Psoas muscle (tissue), 7 donors: ENCODE measurements at regions not wholly inside any gene's neighbourhood (a gene's known extent, or its start where the extent isn't known, plus 50 kb on each side); places are given as distances from the start of the nearest gene placed in this dataset.

Experiments used
- ATAC-seq, 4 donors: fragments of 200-7000 bp; cut with Tn5 transposase; one replicate each; pipeline ENCODE4 v1.9.1; 2020; ENCODE audit warnings: moderate library complexity in 3 of 4, mild to moderate bottlenecking in 2 of 4
- DNase-seq, 2 donors: peaks; one replicate each; pipeline ENCODE4 v3.0.0-alpha.2; 2020
- H3K27ac ChIP-seq: fragments of 200-600 bp; one replicate; pipeline ENCODE4 v1.8.0; 2022
- H3K27me3 ChIP-seq, 3 donors: fragments of 200-600 bp in 1 of 3; one replicate each; pipeline versions ENCODE4 v1.6.1 to v1.8.0; 2013 to 2022; ENCODE audit warnings: low read length in 2 of 3, mild to moderate bottlenecking in 2 of 3, moderate library complexity in 1 of 3; ENCODE audit not compliant: insufficient read depth in 3 of 3
- H3K36me3 ChIP-seq, 2 donors: fragments of 200-600 bp in 1 of 2; one replicate each; pipeline versions ENCODE4 v1.6.1 to v1.8.0; 2013 to 2022; ENCODE audit warnings: low read depth in 1 of 2, mild to moderate bottlenecking in 1 of 2, moderate library complexity in 1 of 2; ENCODE audit not compliant: insufficient read depth in 1 of 2
- H3K4me1 ChIP-seq: fragments of 200-600 bp; one replicate; pipeline ENCODE4 v1.8.0; 2022
- H3K4me3 ChIP-seq: fragments of 200-600 bp; one replicate; pipeline ENCODE4 v1.8.0; 2022; ENCODE audit warnings: mild to moderate bottlenecking
- H3K9me3 ChIP-seq: fragments of 200-600 bp; one replicate; pipeline ENCODE4 v1.8.0; 2022
- WGBS, 3 donors: extraction: QIAGEN DNeasy Blood & Tissue Kit; methylation state at CpG; one replicate each; pipeline versions ENCODE4 v1.1.6 to v1.1.7; 2013; 5-methylcytosine and 5-hydroxymethylcytosine counted together
- intact Hi-C, 2 donors: fragments of 100-400 bp; cut with DNase I; formaldehyde crosslinking; loops; one replicate each; pipeline versions ENCODE4 v1.11.0 to v1.14.2; 2022
- TF ChIP-seq, protein P1 (sequence below): fragments of 200-600 bp; IDR thresholded peaks from one replicate; pipeline ENCODE4 v1.8.0; 2022; ENCODE audit warnings: antibody characterized with exemption
- donor health status: healthy with polysubstance abuse.
- donor health status: DM: no; HTN: no; CAD: no; lungs with moderate emphysema.
- donor health status: Bipolar disorder and iron deficiency.
- donor health status: healthy.
- donor health status: DM: yes; HTN: yes; CAD: no.
- donor health status: DM: no; HTN: no; CAD: no.
- donor health status: DM: yes; HTN: yes; CAD: no.

DNA sequence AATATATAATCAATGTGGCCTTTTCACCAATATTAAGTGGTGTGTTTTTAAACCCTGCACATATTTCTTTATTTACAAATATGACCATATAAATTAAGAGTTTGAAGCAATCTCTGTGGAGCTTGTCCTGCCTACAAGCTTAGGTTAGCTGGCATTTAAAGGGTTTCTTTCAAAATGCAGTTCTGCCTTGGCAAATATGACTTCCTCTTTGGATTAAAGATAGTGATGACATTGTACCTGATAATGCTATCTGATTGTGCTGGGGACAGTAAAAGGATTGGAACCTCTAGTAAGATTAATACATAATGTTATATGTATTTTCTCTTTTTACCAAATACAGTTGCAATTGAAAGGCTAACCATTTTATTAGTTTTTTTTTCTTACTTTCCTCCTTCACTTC is 249.1 kb downstream of the OTOL1 start:
- Histone ChIP-seq H3K4me1 (no peaks in the 10 kb centered on the region), H3K36me3 (no peaks in the 10 kb centered on the region), H3K4me3 (no peak overlapping the region), H3K9me3 (no peaks in the 10 kb centered on the region), H3K27me3 (no peaks in the 10 kb centered on the region), H3K27ac (no peak overlapping the region)
- DNase-seq, result no peak
- intact Hi-C loops, result no loop called here
- no peak for ATAC-seq
- TF ChIP-seq, protein P1, sequence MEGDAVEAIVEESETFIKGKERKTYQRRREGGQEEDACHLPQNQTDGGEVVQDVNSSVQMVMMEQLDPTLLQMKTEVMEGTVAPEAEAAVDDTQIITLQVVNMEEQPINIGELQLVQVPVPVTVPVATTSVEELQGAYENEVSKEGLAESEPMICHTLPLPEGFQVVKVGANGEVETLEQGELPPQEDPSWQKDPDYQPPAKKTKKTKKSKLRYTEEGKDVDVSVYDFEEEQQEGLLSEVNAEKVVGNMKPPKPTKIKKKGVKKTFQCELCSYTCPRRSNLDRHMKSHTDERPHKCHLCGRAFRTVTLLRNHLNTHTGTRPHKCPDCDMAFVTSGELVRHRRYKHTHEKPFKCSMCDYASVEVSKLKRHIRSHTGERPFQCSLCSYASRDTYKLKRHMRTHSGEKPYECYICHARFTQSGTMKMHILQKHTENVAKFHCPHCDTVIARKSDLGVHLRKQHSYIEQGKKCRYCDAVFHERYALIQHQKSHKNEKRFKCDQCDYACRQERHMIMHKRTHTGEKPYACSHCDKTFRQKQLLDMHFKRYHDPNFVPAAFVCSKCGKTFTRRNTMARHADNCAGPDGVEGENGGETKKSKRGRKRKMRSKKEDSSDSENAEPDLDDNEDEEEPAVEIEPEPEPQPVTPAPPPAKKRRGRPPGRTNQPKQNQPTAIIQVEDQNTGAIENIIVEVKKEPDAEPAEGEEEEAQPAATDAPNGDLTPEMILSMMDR, result no peak

DNA sequence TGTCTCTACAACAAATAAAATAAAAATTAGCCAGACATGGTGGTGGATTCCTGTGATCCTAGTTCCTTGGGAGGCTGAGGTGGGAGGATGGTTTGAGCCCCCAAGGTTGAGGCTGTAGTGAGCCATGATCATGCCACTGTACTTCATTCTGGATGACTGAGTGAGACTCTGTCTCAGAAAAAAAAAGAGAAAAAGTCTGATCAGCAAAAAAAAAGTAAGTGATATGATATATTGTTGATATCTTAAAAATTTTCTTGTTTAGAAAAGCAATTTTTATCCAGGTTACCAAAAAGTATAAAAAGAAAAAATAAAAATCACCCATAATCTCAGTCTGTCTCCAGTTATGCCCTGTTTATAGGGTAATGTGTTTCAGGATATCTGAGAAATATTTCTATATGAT is 251.4 kb downstream of the OTOL1 start:
- intact Hi-C loops, result no loop called here
- no peaks in the 10 kb centered on the region for H3K27me3 ChIP-seq
- TF ChIP-seq, protein P1, result no peak
- no peak overlapping the region for H3K27ac ChIP-seq
- H3K36me3 ChIP-seq, result no peaks in the 10 kb centered on the region
- H3K9me3 ChIP-seq, result no peaks in the 10 kb centered on the region
- H3K4me1 ChIP-seq, result no peaks in the 10 kb centered on the region
- DNase-seq (no peak), ATAC-seq (no peak)
- no peak overlapping the region for H3K4me3 ChIP-seq

DNA sequence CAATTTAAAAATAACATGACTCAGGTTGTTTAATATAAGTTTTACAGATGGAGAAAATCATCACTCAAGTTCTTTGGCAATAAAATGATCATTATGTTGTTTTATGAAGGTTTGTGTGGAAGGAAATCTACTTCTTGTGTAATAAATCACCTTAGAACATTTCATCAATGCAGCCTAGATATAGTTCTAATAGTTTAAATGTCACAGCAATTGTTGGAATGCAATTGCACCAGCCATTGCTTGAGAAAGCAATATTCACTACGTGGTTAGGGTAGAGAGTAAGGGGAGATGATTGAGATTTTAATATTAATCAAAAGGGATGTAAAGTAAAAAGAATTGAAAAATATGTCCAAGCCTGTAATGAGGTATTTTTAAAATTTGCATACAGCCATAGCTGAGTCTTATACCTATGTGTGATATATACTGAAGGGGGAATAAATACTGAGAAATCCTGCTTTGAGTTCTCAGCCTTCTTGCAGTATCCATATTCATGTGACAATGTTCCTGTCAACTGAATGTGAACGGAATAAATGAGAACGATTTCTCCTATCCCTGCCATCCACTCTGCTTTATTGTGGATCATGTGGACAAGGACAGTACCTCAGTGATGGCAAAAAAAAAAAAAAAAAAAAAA is 257.9 kb downstream of the OTOL1 start:
- intact Hi-C loops, result no loop called here
- no peak for ATAC-seq
- 83 to 88% (median 84%) methylated on average over 3 of the region's 3 CpGs for WGBS, 3 donors
- DNase-seq, result no peak
- H3K9me3 ChIP-seq, result no peaks in the 10 kb centered on the region
- H3K27me3 ChIP-seq, result no peaks in the 10 kb centered on the region
- no peak overlapping the region for H3K27ac ChIP-seq
- no peak overlapping the region for H3K4me3 ChIP-seq
- no peaks in the 10 kb centered on the region for H3K4me1 ChIP-seq
- TF ChIP-seq, protein P1, result no peak
- H3K36me3 ChIP-seq, result no peaks in the 10 kb centered on the region

DNA sequence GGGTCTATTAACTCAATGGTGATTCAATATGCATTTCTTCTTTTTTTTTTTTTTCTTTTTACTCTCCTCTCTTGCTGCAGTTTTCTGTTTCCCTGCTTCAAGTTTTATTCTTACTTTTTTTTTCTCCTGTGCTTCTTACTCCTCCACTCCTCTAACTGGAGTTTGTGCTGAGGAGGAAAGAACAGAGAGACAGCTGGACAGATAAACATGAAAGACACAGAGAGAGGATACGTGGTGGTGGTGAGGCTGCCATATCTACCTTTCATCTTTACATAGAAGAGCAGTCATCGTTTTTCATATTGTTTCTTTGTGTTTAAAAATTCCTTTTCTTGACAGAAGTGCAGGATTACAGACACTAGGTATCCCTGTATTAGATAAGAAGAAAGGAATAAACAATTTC is 262.8 kb downstream of the OTOL1 start:
- Histone ChIP-seq H3K27me3 (no peaks in the 10 kb centered on the region), H3K9me3 (no peaks in the 10 kb centered on the region), H3K27ac (no peak overlapping the region), H3K4me3 (no peak overlapping the region), H3K4me1 (no peaks in the 10 kb centered on the region), H3K36me3 (no peaks in the 10 kb centered on the region)
- WGBS, 3 donors, result 69 to 74% (median 71%) methylated on average over 2 of the region's 2 CpGs
- TF ChIP-seq, protein P1, result no peak
- intact Hi-C loops, result no loop called here
- no peak for DNase-seq
- ATAC-seq, result no peak

DNA sequence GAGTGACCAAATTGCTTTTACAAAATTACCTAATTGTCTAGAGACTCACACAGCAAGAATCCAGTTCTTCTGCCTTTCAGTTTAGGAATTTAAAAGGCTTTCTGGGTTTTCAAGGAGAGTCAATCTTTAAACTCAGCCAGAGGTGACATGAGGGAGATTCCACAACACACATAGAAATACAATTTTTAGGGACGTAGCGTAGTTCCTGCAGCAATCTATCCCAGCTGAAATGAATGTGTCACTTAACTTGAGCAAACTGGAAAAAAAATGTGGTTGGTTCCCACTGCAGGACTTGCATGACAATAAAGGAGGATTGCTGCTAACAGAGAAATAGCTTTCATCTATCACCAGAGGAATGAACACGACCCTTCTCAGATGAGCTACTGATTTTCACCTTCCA is 269.7 kb downstream of the OTOL1 start:
- TF ChIP-seq, protein P1, result no peak
- ATAC-seq (no peak), DNase-seq (no peak)
- 73 to 83% (median 75%) methylated on average over 3 of the region's 3 CpGs for WGBS, 3 donors
- Histone ChIP-seq H3K9me3 (no peaks in the 10 kb centered on the region), H3K36me3 (no peaks in the 10 kb centered on the region), H3K27ac (no peak overlapping the region), H3K27me3 (no peaks in the 10 kb centered on the region), H3K4me3 (no peak overlapping the region), H3K4me1 (no peaks in the 10 kb centered on the region)
- intact Hi-C loops, result no loop called here
